Endothelial cell of umbilical vein (primary cell): ENCODE measurements at regions not wholly inside any gene's neighbourhood (a gene's known extent, or its start where the extent isn't known, plus 50 kb on each side); places are given as distances from the start of the nearest gene placed in this dataset.

ENCODE experiments used
- BruUV-seq: library from RNA; stranded (reverse); fragments of 400-500 nt; replicated peaks from 2 replicates; lab custom pipeline; 2021; lab: Mats Ljungman, UMichigan
- CTCF ChIA-PET: fragments of 300-600, 350-600 bp; sonication (Branson Sonifier 250); formaldehyde crosslinking; loops from one replicate; lab custom pipeline; 2021; ENCODE audit warnings: antibody characterized with exemption, inconsistent platforms; lab: Charles Lee
- POLR2A ChIA-PET: fragments of 300-600, 350-600 bp; sonication (Branson Sonifier 250); formaldehyde crosslinking; loops from one replicate; lab custom pipeline; 2021; ENCODE audit warnings: antibody characterized with exemption, inconsistent platforms; lab: Charles Lee
- DNase-seq: peaks from one replicate; pipeline ENCODE4 v3.0.0-alpha.2; 2011; ENCODE audit warnings: low read depth, low spot score
- FAIRE-seq: peaks from 2 replicates; lab custom pipeline; 2011; peaks lifted over from hg19 to GRCh38; lab: Jason Lieb, UNC
- H2AFZ ChIP-seq: 2 replicates; pipeline ENCODE4 v1.6.0; 2012; ENCODE audit warnings: low read depth, low read length, control low read depth, inconsistent platforms
- H3K27ac ChIP-seq: 2 replicates; pipeline ENCODE4 v1.5.1; 2011; ENCODE audit warnings: low read depth, mild to moderate bottlenecking, control low read depth, low read length, moderate library complexity; ENCODE audit not compliant: insufficient read depth
- H3K27me3 ChIP-seq, 2 experiments: 2 replicates each; pipeline versions ENCODE4 v1.6.0 to v1.6.1; 2011; ENCODE audit warnings: low read length in 2 of 2, mixed read lengths in 1 of 2; ENCODE audit not compliant: control insufficient read depth in 2 of 2, insufficient read depth in 2 of 2
- H3K36me3 ChIP-seq, 2 experiments: 2 replicates in 1 of 2; 3 replicates in 1 of 2; pipeline ENCODE4 v1.5.1; 2011; ENCODE audit warnings: low read length in 2 of 2, mild to moderate bottlenecking in 1 of 2, moderate library complexity in 1 of 2; ENCODE audit not compliant: control insufficient read depth in 2 of 2, insufficient read depth in 2 of 2; ENCODE audit errors: extremely low read depth in 1 of 2
- H3K4me1 ChIP-seq: 3 replicates; pipeline ENCODE4 v1.5.1; 2011; ENCODE audit warnings: mild to moderate bottlenecking, low read length; ENCODE audit not compliant: control insufficient read depth, insufficient read depth; ENCODE audit errors: extremely low read depth
- H3K4me2 ChIP-seq: 2 replicates; pipeline ENCODE4 v1.6.1; 2011; ENCODE audit warnings: low read length, control low read depth, mixed read lengths; ENCODE audit not compliant: insufficient read depth
- H3K4me3 ChIP-seq, 3 experiments: fragments of 200-600 bp in 1 of 3; sonication (generic), shearing (Covaris generic) in 1 of 3; replicated peaks in 1 of 3; 2 replicates each; pipeline ENCODE4 v1.5.1; 2011 to 2016; ENCODE audit warnings: control low read depth in 3 of 3, low read length in 3 of 3, mild to moderate bottlenecking in 2 of 3, inconsistent platforms in 1 of 3, low read depth in 1 of 3, moderate library complexity in 1 of 3; ENCODE audit not compliant: insufficient read depth in 1 of 3
- H3K79me2 ChIP-seq: 2 replicates; pipeline ENCODE4 v1.6.0; 2012; ENCODE audit warnings: low read length, inconsistent platforms; ENCODE audit not compliant: control insufficient read depth, insufficient read depth
- H3K9ac ChIP-seq: replicated peaks from 2 replicates; pipeline ENCODE3; 2011; ENCODE audit warnings: low read length, control low read depth; ENCODE audit not compliant: insufficient read depth; ENCODE audit errors: extremely low read depth
- H3K9me1 ChIP-seq: replicated peaks from 3 replicates; pipeline ENCODE4 v1.6.0; 2011; ENCODE audit warnings: mild to moderate bottlenecking, low read length; ENCODE audit not compliant: control insufficient read depth, insufficient read depth; ENCODE audit errors: extremely low read depth
- H3K9me3 ChIP-seq: replicated peaks from 2 replicates; pipeline ENCODE4 v1.5.1; 2012; ENCODE audit warnings: low read length, inconsistent platforms; ENCODE audit not compliant: control insufficient read depth, insufficient read depth
- H4K20me1 ChIP-seq: replicated peaks from 2 replicates; pipeline ENCODE3; 2011; ENCODE audit warnings: mild to moderate bottlenecking, low read length; ENCODE audit not compliant: control insufficient read depth, insufficient read depth; ENCODE audit errors: extremely low read depth
- EZH2 ChIP-seq: IDR thresholded peaks from 2 replicates; pipeline ENCODE4 v1.6.1; 2012; ENCODE audit warnings: borderline replicate concordance, low read depth, mild to moderate bottlenecking, moderate library complexity, low read length, inconsistent platforms; ENCODE audit not compliant: severe bottlenecking
- FOS ChIP-seq: IDR thresholded peaks from 2 replicates; pipeline ENCODE4 v1.6.1; 2011; ENCODE audit warnings: mild to moderate bottlenecking, low read length, moderate library complexity, borderline replicate concordance; ENCODE audit not compliant: insufficient read depth
- GATA2 ChIP-seq: IDR thresholded peaks from 2 replicates; pipeline ENCODE4 v1.7.0; 2011; ENCODE audit warnings: low read depth, mild to moderate bottlenecking, moderate library complexity, mixed read lengths, low read length; ENCODE audit not compliant: insufficient read length, insufficient read depth
- JUN ChIP-seq: IDR thresholded peaks from 2 replicates; pipeline ENCODE4 v1.6.1; 2011; ENCODE audit warnings: borderline replicate concordance, low read depth; ENCODE audit not compliant: insufficient read length, insufficient read depth
- MYC ChIP-seq: IDR thresholded peaks from one replicate; pipeline ENCODE4 v1.6.1; 2011; ENCODE audit warnings: mild to moderate bottlenecking, low read depth, low read length
- POLR2A ChIP-seq: IDR thresholded peaks from 2 replicates; pipeline ENCODE4 v1.6.1; 2012; ENCODE audit warnings: low read depth, mild to moderate bottlenecking, control low read depth, low read length
- POLR2AphosphoS5 ChIP-seq: IDR thresholded peaks from 2 replicates; pipeline ENCODE4 v1.6.1; 2012; ENCODE audit warnings: low read depth, mild to moderate bottlenecking, control low read depth, low read length, moderate library complexity; ENCODE audit not compliant: insufficient read depth
- dilution Hi-C: fragments of 300-500 bp; cut with MboI; formaldehyde crosslinking; loops from one replicate; pipeline ENCODE4 v1.15.0; 2019; ENCODE audit warnings: low sequenced_read_pairs; ENCODE audit not compliant: extremely low pct_ligation_motif_present
- intact Hi-C: fragments of 100-400 bp; cut with micrococcal nuclease; formaldehyde crosslinking; loops from one replicate; pipeline ENCODE4 v1.10.0; 2022
- TF ChIP-seq, protein P1 (sequence below): IDR thresholded peaks from 2 replicates; pipeline ENCODE4 v1.6.1; 2011; ENCODE audit not compliant: insufficient read depth, insufficient read length
- TF ChIP-seq, protein P2 (sequence below), 2 donors: IDR thresholded peaks; 1 replicate in 1 of 2; 2 replicates in 1 of 2; pipeline ENCODE4 v1.5.1; 2011; ENCODE audit warnings: low read length in 2 of 2, mild to moderate bottlenecking in 2 of 2, moderate library complexity in 2 of 2, control low read depth in 1 of 2, inconsistent platforms in 1 of 2, low read depth in 1 of 2; ENCODE audit not compliant: insufficient read depth in 1 of 2; ENCODE audit errors: extremely low read depth in 1 of 2

GRCh38 chr16:65717846-65718245, 596.0 kb upstream of the CDH11 start:
- TF ChIP-seq, protein P1, sequence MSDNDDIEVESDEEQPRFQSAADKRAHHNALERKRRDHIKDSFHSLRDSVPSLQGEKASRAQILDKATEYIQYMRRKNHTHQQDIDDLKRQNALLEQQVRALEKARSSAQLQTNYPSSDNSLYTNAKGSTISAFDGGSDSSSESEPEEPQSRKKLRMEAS: no peak
- no peak for TF ChIP-seq MYC
- TF ChIP-seq GATA2: no peak
- TF ChIP-seq EZH2: no peak
- TF ChIP-seq JUN: no peak
- TF ChIP-seq FOS: no peak
- no peak for TF ChIP-seq POLR2AphosphoS5
- TF ChIP-seq, protein P2, sequence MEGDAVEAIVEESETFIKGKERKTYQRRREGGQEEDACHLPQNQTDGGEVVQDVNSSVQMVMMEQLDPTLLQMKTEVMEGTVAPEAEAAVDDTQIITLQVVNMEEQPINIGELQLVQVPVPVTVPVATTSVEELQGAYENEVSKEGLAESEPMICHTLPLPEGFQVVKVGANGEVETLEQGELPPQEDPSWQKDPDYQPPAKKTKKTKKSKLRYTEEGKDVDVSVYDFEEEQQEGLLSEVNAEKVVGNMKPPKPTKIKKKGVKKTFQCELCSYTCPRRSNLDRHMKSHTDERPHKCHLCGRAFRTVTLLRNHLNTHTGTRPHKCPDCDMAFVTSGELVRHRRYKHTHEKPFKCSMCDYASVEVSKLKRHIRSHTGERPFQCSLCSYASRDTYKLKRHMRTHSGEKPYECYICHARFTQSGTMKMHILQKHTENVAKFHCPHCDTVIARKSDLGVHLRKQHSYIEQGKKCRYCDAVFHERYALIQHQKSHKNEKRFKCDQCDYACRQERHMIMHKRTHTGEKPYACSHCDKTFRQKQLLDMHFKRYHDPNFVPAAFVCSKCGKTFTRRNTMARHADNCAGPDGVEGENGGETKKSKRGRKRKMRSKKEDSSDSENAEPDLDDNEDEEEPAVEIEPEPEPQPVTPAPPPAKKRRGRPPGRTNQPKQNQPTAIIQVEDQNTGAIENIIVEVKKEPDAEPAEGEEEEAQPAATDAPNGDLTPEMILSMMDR (IDR thresholded peaks at IDR 0.05; ENCODE audit: extremely low read depth in 1 of 2, insufficient read depth in 1 of 2, low read depth in 1 of 2, low read length in 2 of 2): no peak
- TF ChIP-seq POLR2A: no peak
- no peak overlapping the region for H3K27ac ChIP-seq
- H3K4me1 ChIP-seq: no peaks in the 10 kb centered on the region
- H3K9me1 ChIP-seq: no peaks in the 10 kb centered on the region
- no peaks in the 10 kb centered on the region for H3K27me3 ChIP-seq
- CTCF ChIA-PET: no interaction called here
- no peak overlapping the region for H2AFZ ChIP-seq
- no TSS peak for BruUV-seq
- no peak for DNase-seq
- no peaks in the 10 kb centered on the region for H3K36me3 ChIP-seq
- no peaks in the 10 kb centered on the region for H3K9me3 ChIP-seq
- H3K79me2 ChIP-seq: no peaks in the 10 kb centered on the region
- no peak overlapping the region for H3K4me2 ChIP-seq
- intact Hi-C loops: no loop called here
- dilution Hi-C loops: no loop called here
- no peak overlapping the region for H3K4me3 ChIP-seq
- H4K20me1 ChIP-seq: no peaks in the 10 kb centered on the region
- no peak overlapping the region for H3K9ac ChIP-seq
- no peak for FAIRE-seq
- POLR2A ChIA-PET: no interaction called here
